NCI-H510A (cell line): ENCODE measurements at regions not wholly inside any gene's neighbourhood (a gene's known extent, or its start where the extent isn't known, plus 50 kb on each side); places are given as distances from the start of the nearest gene placed in this dataset.

Source experiments
- DNase-seq: peaks from one replicate; lab custom pipeline; 2025; lab: John Stamatoyannopoulos, UW

- DNase-seq, result no peak
Observed at GRCh38 chr11:81424822-81425221, 1308.8 kb downstream of the FAM181B start.

DNA sequence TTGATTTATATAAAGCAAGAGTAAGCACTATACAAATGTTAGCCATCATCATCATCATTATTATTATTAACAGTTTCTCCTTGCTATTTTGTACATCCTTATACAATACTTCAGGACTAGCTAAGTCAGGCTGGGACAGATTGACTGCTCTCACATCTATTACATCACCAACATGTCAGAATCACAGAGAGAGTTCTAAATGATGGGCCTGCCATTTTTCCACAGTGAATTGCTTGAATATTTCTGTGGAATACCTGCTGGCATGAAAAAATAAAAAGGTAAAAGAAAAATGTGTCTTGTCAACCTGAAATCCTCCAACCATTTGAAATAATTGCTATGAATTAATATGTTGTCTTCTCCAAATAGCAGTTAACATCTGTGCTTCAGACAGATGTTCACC is 1311.3 kb downstream of the FAM181B start:
- DNase-seq, result no peak

DNA sequence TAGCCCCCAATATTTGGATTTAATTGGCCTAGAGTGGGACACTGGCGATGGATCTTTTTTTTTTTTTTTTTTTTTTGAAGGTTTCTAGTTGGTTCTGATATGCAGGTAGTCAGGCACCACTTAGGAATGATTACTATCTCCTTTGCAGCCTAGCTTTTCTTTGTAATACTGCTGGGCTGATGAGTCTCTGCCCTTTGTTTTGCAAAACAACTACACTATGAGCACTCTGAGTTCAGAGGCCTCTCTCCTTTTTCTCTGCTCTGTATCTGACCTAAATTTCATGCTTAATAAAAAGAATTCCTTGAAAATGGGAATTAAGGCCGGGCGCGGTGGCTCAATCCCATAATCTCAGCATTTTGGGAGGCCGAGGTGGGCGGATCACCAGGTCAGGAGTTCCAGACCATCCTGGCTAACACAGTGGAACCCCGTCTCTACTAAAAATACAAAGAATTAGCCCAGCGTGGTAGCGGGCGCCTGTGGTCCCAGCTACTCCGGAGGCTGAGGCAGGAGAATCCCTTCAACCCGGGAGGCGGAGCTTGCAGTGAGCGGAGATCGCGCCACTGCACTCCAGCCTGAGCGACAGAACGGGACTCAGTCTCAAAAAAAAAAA is 1312.3 kb downstream of the FAM181B start:
- DNase-seq, result no peak

DNA sequence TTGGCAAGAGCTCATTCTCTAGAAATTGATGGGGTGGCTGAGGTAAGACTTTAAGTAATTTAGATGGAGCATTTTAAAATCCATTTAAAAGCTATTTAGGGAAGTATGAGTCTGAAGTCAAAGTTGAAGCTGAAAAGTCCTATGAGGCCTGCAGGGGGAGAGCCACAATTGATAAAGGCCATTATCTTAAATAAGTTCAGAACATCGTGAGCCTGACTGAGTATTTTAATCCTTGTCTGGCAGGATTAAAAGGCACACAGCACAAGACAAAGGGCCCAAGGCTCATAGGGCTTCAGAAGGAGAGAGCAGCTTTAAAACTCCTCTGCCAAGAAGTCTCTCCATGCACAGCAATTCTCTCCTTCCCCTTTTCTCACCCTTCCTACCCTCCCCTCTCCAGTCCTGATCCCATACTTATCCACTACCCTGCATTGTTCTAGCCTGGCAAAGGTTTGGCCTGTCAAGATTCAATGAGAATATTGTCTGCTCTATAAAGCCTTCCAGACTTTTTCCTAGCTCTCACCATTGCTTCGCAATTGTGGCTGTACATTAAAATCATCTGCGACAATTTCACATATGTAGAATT is 1312.9 kb downstream of the FAM181B start:
- no peak for DNase-seq

- no peak for DNase-seq
Observed at GRCh38 chr11:81397316-81397715, 1336.3 kb downstream of the FAM181B start.

- DNase-seq, result no peak
Observed at GRCh38 chr11:81394311-81394710, 1339.4 kb downstream of the FAM181B start.

DNA sequence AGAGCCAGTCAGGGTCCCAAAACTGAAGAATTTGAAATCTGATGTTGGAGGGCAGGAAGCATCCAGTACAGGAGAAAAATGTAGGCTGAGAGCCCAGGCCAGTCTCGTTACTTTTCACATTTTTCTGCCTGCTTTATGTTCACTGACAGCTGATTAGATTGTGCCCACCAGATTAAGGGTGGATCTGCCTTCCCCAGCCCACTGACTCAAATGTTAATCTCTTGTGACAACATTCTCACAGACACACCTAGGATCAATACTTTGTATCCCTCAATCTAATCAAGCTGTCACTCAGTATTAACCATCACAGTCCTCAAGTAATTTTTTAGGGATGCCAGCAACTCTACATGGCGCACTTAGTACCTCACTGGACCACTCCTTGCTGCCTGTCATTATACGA is 1345.3 kb downstream of the FAM181B start:
- no peak for DNase-seq

- no peak for DNase-seq
Observed at GRCh38 chr11:81380395-81380794, 1353.3 kb downstream of the FAM181B start.

DNA sequence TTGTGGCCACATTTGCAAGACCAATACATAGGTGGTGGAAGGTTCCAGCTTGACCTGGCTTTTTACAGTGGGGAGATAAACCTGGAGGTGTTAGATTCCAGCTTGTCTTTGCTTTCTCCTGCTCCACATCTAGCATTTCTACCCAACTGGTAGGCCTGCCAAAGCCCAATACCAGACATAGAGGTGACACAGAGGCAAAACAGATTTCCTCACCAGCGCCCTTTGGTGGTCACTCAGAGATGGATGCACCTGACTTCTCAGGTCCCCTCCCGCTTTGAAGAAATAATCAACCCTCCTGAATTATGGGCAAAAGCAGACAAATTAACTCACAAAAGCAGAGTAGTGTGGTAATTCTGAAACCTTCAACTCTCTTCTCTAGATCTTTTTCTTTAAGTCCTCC is 1356.2 kb downstream of the FAM181B start:
- DNase-seq, result no peak

DNA sequence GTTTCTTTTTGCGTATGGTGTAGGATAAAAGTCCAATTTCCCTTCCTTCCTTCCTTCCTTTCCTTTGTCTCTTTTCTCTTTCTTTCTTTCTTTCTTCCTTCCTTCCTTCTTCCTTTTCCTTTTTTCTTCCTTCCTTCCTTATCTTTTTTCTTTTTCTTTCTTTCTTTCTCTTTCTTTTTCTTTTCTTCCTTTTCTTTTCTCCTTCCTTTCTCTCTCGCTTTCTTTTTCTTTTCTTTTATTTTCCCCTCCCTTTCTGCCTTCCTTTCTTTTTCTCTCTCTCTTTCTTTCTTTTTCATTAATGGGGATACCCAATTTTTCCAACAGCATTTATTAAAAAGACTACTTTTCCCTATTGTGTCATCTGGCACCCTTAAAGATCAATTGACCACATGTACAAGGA is 1359.7 kb downstream of the FAM181B start:
- DNase-seq, result no peak

DNA sequence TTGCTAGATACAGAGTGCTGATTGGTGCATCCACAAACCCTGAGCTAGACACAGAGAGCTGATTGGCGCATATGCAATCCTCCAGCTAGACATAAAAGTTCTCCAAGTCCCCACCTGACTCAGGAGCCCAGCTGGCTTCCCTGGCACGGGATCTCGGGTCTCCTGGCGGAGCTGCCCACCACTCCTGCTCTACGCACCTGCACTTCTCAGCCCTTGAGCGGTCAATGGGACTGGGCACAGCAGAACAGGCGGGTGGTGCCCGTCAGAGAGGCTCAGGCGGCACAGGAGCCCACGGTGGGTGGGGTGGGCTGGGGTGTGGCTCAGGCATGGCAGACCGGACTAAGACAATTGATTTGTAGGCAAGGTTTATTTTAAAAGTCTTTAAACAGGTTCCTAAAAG is 1365.5 kb downstream of the FAM181B start:
- no peak for DNase-seq

GRCh38 chr11:81365496-81365895 is 1368.2 kb downstream of the FAM181B start:
- DNase-seq, result no peak

GRCh38 chr11:81359476-81359875 is 1374.2 kb downstream of the FAM181B start:
- DNase-seq, result no peak

- DNase-seq, result no peak
Observed at GRCh38 chr11:81345609-81346008, 1388.1 kb downstream of the FAM181B start.

- no peak for DNase-seq
Observed at GRCh38 chr11:81342966-81343365, 1390.7 kb downstream of the FAM181B start.

GRCh38 chr11:81340225-81340624 is 1393.4 kb downstream of the FAM181B start:
- DNase-seq, result no peak

DNA sequence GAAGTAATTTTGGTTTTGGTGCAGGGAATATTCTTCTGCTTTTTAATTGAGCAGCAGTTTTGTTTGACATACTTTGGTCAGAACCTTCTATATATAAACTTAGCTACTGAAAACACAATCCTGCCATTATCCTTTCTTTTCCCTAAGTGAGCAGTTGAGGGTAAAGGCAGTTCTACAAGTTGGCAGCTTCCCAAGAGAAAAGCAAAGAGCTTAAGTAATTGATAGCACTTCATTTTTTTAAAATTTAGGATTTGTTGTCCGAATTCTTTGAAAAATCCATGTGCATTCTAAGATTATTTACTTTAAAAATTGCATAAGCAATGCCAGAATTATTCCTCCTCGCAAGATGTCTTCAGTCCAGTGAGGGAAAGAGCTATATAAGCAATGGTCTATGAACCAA is 1394.1 kb downstream of the FAM181B start:
- no peak for DNase-seq

DNA sequence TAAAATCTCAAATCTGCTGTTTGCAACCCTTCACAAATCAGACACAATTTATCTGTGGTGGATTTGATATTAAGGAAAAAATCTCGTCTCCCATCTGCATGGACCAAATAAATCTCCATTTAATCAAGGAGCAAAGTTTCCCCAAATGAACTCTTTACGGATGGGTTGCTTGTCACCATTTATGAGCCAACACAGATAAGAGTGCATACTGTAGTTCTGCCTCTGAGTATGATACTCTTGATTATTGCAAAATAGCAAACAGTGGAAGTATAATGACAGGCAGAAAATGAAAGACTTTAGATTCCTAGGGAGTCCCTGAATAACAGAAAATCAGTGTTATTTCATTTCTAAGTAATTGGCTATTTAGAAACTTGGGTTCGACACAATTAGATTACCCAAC is 1395.9 kb downstream of the FAM181B start:
- DNase-seq, result no peak

DNA sequence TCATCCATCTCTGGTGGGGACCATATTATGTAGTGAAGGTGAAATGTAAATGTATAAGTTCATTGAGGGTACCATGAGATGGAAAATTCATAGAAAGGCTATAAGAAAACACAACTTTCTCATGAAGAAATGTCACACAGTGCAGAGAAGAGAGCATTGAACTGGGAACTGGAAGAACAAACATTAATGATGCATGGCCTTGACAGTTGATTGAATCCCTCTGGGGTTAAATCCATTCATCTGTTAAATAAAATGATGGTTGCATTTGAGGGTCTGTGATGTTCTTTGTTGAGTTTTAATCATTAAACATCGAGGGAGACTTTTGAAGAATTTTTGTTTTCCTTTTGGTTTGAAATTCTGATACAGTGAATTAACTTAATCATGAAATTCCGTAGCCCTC is 1401.4 kb downstream of the FAM181B start:
- DNase-seq, result no peak

GRCh38 chr11:81331611-81332235 is 1401.9 kb downstream of the FAM181B start:
- DNase-seq, result no peak

- DNase-seq, result no peak
Observed at GRCh38 chr11:81331088-81331487, 1402.6 kb downstream of the FAM181B start.

DNA sequence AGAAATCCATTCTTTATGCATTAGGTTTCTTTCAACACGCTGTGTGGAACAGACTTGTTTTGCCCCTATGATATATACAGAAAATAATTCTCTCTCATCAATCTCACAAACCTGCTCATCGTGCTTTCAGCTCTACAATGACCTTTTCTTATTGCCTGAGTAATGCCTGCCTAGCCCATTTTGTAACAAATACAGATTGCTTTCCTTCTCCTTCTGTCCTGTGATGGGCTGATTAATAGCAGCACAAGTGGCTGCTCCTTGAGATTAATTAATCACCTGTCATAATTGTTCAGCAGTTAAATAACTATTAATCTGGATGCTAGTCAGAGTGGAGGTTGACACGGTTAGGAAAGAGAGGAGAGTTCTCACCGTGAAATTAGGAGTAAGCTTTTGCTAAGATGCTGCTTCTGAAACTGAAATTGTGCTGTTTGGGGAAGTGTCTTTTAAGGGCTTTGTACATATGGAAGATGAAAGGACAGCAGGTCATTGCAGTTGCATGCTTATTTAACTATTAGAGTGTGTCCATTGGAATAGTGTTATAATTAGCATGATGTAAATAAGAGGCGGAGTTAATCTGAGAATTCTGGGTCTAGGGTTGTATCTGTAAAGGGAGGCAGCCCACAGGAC is 1430.5 kb downstream of the FAM181B start:
- no peak for DNase-seq

- no peak for DNase-seq
Observed at GRCh38 chr11:81301166-81301830, 1432.4 kb downstream of the FAM181B start.
